ENCODE measurements at regions not wholly inside any gene's neighbourhood (a gene's known extent, or its start where the extent isn't known, plus 50 kb on each side); places are given as distances from the start of the nearest gene placed in this dataset.
"Not testable (repeated sequence)": the region's sequence is repeated elsewhere in the genome, so short reads cannot be mapped to it uniquely, and the experiment has no call there.

DNA sequence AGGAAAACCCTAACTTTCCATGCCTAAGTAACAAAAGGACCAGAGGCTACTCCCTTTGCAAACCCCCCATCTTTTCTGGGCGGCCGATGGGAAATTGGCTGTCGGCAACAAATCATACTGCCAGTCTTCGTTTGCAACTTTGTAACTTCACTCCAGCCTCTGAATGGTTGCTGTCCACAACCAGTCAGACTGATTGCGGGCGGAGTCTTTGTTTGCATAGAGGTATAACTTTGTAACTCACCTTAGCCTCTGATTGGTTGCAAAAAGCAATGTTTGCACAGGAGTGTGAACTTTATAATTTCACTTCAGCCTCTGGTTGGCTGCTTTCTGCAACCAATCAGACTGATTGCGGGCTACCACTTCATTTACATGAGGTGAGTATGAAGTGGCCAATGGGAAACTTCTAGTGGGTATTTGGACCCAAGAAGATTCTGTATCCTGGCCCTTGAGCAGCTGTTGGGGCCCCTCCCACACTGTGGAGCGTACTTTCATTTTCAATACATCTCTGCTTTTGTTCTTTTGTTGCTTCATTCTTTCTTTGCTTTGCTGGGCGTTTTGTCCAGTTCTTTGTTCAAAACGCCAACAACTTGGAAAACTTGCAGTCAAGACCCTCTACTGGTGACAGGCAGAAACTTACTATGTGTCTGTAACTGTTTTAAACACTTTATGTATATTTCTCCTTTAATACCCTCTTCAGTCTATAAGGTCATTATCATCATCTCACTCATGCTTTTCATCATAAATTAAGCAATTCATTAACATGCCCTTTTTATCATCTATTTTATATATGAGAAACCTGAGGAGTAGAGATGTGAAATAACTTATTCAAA lies 55.8 kb upstream of the PPP1R12A start:
- DNase-seq: not testable (repeated sequence)

- DNase-seq: no peak
Measured at GRCh38 chr12:79988368-79988767, 53.5 kb upstream of the PPP1R12A start.

DNA sequence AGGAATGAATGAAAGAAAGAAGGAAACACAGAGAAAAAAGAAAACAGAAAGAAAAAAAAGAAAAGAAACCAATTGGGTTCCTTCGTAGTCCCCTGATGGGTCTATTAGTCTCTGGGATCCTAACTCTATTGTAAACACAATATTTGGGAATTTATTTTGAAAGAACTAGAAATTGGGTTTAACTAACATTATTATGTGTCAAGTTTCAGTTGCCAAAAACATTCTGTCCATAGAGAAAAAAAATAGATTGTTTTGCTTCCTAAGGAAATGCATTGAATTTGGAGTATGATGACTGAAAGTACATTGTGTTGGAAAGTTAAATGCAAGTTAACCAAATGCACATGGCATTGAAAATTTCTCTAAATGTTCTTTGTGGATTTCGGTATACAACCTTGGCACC lies 52.8 kb upstream of the PPP1R12A start:
- no peak for DNase-seq

Data from inflammatory macrophage treated with lipopolysaccharide for 4 hours (primary cell).